GM19452 (cell line): ENCODE measurements at regions not wholly inside any gene's neighbourhood (a gene's known extent, or its start where the extent isn't known, plus 50 kb on each side); places are given as distances from the start of the nearest gene placed in this dataset.
"Not testable (repeated sequence)": the region's sequence is repeated elsewhere in the genome, so short reads cannot be mapped to it uniquely, and the experiment has no call there.

Experiments
- ATAC-seq: cut with Tn5 transposase; IDR thresholded peaks from one replicate; pipeline ENCODE4 v1.9.1; 2021; ENCODE audit not compliant: unreplicated experiment

GRCh38 chr1:55536545-55536865 is 321.3 kb upstream of the USP24 start:
- no peak for ATAC-seq

- ATAC-seq: no peak
Observed at GRCh38 chr1:55535724-55536544, 320.8 kb upstream of the USP24 start.

- ATAC-seq: no peak
Observed at GRCh38 chr1:55534565-55535121, 319.5 kb upstream of the USP24 start.

- ATAC-seq: no peak
Observed at GRCh38 chr1:55531644-55532043, 316.5 kb upstream of the USP24 start.

GRCh38 chr1:55530749-55531478 is 315.8 kb upstream of the USP24 start:
- no peak for ATAC-seq

GRCh38 chr1:55529017-55529416 is 313.9 kb upstream of the USP24 start:
- no peak for ATAC-seq

- no peak for ATAC-seq
Observed at GRCh38 chr1:55527831-55528230, 312.7 kb upstream of the USP24 start.

GRCh38 chr1:55526716-55527115 is 311.6 kb upstream of the USP24 start:
- ATAC-seq: no peak

- ATAC-seq: no peak
Observed at GRCh38 chr1:55524006-55524405, 308.8 kb upstream of the USP24 start.

- no peak for ATAC-seq
Observed at GRCh38 chr1:55522982-55523381, 307.8 kb upstream of the USP24 start.

GRCh38 chr1:55522353-55522903 is 307.3 kb upstream of the USP24 start:
- ATAC-seq: no peak

- no peak for ATAC-seq
Observed at GRCh38 chr1:55520861-55521260, 305.7 kb upstream of the USP24 start.

GRCh38 chr1:55519937-55520683 is 304.9 kb upstream of the USP24 start:
- ATAC-seq: no peak

- ATAC-seq: no peak
Observed at GRCh38 chr1:55519276-55519675, 304.1 kb upstream of the USP24 start.

- ATAC-seq: no peak
Observed at GRCh38 chr1:55517036-55517435, 301.9 kb upstream of the USP24 start.

- not testable (repeated sequence) for ATAC-seq
Observed at GRCh38 chr1:55514571-55514970, 299.4 kb upstream of the USP24 start.

- no peak for ATAC-seq
Observed at GRCh38 chr1:55512466-55512865, 297.3 kb upstream of the USP24 start.

- ATAC-seq: no peak
Observed at GRCh38 chr1:55507578-55507931, 292.4 kb upstream of the USP24 start.

GRCh38 chr1:55506740-55507577 is 291.8 kb upstream of the USP24 start:
- ATAC-seq: no peak

- ATAC-seq: no peak
Observed at GRCh38 chr1:55505326-55505725, 290.2 kb upstream of the USP24 start.
